HK-2 (cell line): ENCODE measurements at regions not wholly inside any gene's neighbourhood (a gene's known extent, or its start where the extent isn't known, plus 50 kb on each side); places are given as distances from the start of the nearest gene placed in this dataset.
"Not testable (repeated sequence)": the region's sequence is repeated elsewhere in the genome, so short reads cannot be mapped to it uniquely, and the experiment has no call there.

Experiments used
- DNase-seq: peaks from one replicate; pipeline ENCODE4 v3.0.0-alpha.2; 2018; ENCODE audit not compliant: unreplicated experiment

- DNase-seq = no peak
These were observed 274.2 kb upstream of the DAB2 start for GRCh38 chr5:39698838-39699560.

- no peak for DNase-seq
These were observed 273.1 kb upstream of the DAB2 start for GRCh38 chr5:39697881-39698280.

DNA sequence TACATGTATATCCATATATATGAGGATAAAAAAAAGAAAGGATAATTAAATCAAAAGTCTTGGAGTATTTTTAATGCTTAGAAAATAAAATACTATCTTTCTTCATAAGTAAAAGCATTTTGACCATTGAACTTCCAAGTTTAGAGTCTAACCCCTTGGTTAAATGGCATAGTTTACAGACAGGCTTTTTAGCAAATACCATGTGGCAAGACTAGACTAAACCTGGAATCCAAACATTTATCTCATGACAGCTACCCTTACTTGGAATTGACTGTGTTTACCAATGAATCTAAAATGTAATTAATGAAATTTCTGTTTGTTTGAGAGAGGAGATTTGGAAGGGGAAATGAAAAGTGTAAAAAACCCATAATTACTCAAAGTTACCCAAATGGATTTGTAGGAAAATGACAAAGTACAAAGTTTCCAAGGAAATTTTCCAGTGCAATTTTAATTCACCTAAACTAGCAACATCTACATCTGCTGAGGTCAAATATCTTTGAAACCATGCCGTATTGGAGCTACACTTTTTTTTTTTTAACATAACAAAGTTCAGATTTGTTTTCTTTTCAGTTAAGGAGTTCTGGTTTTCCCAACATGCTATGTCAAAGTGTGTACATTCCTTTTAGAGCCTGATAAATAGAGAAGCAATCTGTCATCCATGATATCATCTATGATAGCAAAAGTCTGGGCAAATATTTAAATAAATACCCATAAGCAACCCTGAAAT, 272.1 kb upstream of the DAB2 start:
- no peak for DNase-seq

DNA sequence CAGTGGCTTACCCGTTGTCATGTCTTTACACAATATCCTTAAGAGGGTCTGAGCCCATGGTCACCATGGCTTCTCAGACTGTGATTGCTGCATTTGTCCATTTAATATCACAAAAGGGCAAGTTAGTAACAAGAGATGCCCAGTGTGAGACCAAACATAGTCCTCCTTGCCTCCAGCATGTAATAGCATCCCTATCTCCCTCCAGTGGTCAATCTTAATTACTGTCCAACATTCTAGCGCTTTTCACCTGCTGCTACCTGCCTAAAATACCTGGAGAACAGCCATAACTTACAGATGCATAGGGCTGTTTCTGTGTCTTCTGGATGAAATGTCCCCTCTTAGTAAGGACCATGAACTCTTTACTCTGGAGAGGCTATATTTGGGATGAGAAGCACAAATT, 267.2 kb upstream of the DAB2 start:
- no peak for DNase-seq

DNA sequence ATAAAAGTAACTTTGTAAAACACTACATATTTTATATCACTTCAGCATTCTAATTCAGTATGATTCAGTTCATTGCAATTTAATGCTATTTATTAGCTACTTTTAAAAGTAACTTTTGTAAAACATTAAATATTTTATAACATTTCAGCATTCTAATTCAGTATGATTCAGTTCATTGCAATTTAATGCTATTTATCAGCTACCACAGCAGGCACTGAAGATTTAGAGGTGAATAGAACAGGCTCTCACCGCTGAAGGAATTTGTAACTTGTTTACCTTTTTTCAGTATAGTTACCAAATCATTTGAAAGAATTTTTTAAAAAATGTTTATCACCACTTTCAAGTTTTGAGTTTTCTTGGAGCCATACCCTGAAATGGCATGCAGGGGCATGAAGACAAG, 266.4 kb upstream of the DAB2 start:
- DNase-seq = no peak

DNA sequence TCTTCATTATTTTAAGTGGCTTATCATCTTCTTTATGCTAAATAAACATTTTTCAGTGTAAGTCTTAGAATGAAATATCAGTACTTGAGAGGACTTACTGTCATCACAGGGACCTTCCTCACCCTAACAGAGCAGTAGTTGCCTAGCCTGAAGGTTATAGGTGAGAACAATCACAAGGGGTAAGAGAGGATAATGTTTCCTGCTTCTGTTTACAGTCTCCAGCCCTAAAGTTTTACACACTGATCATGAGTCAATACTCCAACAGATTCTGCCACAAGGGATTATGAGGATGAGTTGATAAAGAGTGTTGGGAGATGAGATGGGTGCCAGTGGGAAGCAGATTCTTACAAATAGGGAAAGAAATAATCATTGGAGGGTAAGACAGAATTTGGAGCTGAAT, 265.1 kb upstream of the DAB2 start:
- DNase-seq = no peak

DNA sequence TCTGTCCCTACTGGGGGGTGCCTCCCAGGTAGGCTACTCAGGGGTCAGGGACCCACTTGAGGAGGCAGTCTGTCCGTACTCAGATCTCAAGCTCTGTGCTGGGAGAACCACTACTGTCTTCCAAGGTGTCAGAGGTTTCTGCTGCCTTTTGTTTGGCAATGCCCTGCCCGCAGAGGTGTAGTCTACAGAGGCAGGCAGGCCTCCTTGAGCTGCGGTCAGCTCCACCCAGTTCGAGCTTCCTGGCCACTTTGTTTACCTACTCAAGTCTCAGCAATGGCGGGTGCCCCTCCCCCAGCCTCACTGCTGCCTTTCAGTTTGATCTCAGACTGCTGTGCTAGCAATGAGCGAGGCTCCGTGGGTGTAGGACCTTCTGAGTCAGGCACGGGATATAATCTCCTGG, 263.1 kb upstream of the DAB2 start:
- DNase-seq = not testable (repeated sequence)

DNA sequence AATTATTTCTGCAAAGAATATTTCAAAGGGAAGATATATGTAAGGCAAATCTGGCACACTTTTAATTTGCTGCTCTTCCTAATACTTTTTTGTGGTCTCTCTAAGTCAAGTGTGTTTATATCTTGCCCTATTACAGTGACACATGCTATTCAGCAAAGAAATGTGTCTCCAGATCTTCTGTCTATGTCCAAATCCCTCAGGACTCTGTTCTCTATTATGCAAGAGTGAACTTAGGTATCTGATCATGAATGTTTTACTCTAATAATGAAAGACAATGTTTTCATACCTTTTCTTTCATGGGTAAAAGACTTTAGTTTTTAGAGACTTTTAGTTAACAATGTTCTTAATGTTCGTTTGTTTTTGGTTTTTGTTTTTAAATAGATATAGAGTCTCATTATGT, 255.4 kb upstream of the DAB2 start:
- DNase-seq = no peak

DNA sequence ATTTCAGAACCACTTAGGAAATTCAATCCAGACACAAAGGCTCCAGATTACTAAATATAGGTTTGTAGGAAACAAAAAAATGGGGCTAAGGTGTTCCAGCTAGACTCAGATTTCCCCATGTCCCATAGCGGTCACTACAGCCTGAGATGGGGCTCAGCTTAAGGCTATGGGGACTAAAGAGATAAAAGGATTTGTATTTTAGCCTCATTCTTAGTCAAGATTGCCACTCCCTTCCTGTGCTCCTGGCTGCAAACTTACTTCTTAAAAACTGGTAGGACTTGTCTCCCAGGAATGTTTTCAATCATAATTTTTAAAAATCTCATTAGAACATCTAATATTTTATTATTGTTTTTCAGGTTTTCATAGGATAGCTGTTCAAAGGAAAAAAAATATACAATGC, 253.8 kb upstream of the DAB2 start:
- no peak for DNase-seq

GRCh38 chr5:39675676-39676075, 250.9 kb upstream of the DAB2 start:
- no peak for DNase-seq

- DNase-seq = no peak
These were observed 249.7 kb upstream of the DAB2 start for GRCh38 chr5:39674209-39675082.

DNA sequence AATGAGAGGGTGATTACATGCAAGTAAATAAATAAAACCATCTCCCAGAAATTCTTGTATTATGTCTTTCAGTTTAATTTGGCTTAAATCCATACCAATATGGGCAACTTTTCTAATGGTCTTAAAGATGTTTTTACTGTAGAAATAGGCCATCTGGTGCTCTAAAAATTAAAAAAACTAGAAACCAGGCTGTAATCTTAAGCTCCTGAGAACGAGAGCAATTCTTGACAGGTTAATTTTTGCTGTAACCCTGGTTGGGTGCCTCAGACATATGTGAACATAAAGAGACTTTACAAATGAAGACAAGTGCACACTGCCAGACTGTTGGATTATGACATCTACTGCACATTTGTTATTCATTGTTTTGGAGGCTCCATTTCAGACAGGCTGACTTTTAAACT, 246.8 kb upstream of the DAB2 start:
- no peak for DNase-seq

DNA sequence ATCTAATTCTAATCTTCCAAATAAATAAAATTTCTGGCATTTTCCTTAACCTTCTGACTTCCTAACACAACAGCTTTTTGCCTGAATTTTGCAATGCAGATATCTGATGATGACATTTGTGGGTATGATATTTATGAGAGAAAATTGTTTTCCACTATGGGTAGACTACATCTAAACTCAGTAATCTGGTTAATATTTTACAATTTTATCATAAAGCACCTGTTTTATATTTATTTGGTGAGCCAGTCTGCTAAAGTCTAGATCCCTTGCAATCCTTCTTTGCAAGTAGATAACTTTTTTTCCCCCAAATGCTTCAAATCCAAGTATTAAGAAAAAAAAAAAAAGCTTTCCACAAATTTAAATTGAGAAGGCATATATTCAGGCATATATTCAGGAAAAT, 246.2 kb upstream of the DAB2 start:
- no peak for DNase-seq

DNA sequence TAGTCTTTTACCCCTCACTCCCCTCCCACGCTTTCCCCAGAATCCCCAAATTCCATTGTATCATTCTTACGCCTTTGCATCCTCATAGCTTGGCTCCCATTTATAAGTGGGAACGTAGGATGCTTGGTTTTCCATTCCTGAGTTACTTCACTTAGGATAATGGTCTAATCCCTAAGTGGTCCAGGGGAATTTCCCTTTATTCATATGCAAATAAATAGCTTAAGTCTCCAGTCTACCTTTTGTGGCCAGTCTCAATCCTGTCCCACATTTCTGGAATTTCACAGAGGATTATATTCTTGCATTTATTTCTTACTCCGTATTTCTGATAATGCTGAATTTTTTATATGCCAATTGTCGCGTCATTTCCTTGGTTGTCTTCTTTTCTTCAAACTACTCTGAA, 245.6 kb upstream of the DAB2 start:
- DNase-seq = no peak

DNA sequence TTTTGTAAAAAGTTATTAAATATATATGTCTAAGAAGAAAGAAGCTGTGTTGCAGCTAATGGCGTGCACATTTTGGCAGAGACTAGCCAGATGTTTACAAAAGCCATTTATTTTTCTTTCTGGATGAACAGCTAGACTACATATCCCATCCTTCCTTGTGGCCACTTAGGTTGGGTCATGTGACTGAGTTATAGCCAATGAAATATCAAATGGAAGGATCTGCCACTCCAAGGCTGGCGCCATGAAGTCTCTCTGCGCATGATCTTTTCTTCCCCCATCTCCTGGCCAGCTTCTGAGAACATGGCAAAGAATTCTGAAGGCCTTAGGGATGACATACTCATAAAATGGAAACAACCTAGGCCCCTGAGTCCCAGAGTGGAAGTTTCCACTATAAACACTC, 244.2 kb upstream of the DAB2 start:
- DNase-seq = no peak

DNA sequence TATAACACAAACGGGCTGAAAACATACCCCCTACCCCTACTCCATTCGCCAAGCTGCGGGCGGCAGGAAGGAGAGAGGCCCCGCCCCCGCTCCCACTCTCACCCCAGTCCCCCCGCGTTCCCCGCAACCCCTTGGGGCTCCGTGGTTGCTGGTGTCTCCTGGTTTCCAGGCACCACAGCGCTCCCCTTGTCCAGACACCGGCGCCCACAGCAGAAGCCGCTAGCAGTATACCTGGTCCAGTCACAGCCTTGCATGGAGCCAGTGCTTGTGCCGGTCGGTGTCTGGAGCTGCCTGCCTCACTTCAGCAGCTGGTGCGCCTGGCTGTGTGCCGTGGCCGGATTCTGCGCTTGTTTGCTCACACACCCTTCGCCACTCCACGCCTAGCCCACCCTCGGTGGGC, 240.5 kb upstream of the DAB2 start:
- no peak for DNase-seq

GRCh38 chr5:39662945-39663344, 238.2 kb upstream of the DAB2 start:
- DNase-seq = no peak

DNA sequence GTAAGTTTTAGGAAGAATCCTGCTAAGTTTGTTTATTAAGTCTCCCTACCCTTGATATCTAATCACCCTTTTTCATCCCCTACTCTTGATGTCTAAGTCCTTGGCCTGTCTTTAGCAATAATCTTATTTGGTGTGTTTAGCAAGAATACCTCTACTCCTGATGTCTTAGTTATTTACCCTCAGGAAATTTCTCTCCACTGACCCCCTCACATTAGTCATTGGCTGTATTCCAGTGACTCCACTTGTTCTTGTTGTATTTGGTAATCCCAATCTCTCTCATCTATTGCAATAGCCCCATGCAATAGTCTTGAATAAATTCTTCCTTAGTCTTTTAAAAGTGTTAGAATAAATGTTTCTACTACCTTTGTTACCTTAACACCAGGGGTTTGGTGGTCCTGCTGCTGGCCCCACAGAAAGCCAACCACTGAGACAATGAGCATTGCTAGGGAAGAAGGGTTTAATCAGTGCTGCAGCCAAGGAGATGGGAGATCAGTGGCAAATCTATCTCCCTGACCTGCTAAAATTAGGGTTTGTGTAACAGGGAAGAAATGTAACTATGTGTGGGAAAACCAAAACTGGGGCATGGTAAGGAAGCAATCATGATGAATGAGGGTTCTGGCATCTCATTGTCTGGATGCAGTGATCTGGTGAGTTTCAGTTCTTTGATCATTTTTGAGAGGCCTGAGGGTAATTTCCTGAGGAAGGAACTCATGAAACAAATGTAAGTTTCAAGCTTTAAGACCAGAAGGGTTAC, 236.4 kb upstream of the DAB2 start:
- DNase-seq = no peak

DNA sequence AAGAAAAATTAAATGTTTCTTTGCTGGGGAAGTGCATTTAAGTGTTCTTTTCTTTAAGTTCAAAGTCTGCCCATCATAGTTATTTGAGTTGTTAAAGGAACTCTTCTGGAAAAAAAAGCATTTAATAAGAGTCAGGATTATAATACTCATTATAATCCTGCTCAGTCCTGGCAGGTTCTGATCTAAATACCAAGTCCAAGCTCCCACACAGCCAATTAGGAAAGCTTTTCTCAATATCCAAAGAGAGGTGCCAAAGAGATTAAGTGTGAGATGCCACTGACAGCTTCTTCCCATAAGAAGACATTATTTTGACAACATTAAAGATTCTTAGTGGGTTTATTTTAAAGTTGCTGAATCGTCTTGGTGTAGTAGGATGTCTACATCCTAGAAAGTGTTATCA, 235.2 kb upstream of the DAB2 start:
- DNase-seq = no peak

DNA sequence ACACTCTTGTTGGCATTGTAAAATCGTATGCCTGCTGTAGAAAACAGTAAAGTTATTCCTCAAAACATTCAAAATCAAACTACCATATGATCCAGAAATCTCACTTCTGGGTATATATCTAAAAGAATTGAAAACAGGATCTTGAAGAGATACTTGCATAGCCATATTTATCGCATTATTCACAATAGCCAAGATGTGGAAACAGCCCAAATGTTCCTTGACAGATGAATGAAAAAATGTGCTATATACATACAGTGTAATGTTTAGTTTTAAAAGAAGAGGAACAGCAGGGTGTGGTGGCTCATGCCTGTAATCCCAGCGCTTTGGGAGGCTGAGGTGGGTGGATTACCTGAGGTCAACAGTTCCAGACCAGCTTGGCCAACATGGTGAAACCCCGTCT, 234.1 kb upstream of the DAB2 start:
- DNase-seq = no peak

DNA sequence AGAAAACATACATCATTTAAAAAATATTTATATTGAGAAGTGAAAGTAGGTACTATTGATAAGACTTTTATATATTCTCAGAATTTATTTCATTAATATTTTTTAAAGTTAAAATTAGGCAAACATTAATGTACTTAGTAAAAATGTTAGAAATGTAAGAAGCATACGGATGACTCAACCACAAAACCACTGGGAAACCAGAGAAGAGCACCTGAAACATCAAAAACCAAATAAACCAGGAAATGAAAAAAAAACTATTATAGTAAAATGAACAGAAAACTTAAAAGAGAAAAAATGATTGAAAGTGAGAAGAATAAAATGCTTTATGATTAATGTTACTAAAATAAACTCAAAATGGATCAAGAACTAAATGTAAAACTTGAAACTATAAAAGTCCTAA, 233.2 kb upstream of the DAB2 start:
- DNase-seq = no peak

- no peak for DNase-seq
These were observed 231.8 kb upstream of the DAB2 start for GRCh38 chr5:39656600-39656999.
